GM21529 (cell line): ENCODE measurements at regions not wholly inside any gene's neighbourhood (a gene's known extent, or its start where the extent isn't known, plus 50 kb on each side); places are given as distances from the start of the nearest gene placed in this dataset.
"Not testable (repeated sequence)": the region's sequence is repeated elsewhere in the genome, so short reads cannot be mapped to it uniquely, and the experiment has no call there.

ENCODE experiments used
- ATAC-seq: cut with Tn5 transposase; IDR thresholded peaks from one replicate; pipeline ENCODE4 v1.9.1; 2021; ENCODE audit not compliant: unreplicated experiment

- not testable (repeated sequence) for ATAC-seq
Measured at GRCh38 chr5:100398815-100399214, 136.4 kb upstream of the FAM174A start.

DNA sequence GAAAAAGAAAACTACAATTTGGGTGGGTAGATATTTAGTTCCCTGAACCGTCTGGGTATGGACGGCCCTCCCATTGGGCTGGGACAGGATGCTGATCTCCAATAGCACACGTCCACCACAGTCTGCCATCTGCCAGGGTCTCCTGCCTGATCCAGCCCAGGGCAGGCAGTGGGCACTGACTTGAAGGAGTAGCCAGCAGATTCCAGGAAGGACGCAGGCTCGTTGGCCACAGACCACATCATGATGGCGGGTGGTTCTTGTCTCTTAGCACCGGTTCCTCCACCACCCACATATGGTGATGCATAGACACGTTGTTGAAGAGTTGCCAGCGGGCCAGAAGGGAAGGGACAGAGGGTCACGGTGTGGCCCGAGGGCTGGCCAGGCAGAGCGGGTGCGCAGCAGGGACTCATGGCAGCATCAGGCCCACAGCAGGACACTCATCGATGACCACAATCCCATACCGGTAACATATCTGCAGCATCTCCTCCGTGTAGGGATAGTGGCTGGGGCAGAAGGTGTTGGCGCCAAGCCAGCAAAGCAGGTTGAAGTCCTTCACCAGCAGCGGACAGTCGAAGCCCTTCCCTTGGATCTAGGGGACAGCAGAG is 155.8 kb upstream of the FAM174A start:
- ATAC-seq = not testable (repeated sequence)

DNA sequence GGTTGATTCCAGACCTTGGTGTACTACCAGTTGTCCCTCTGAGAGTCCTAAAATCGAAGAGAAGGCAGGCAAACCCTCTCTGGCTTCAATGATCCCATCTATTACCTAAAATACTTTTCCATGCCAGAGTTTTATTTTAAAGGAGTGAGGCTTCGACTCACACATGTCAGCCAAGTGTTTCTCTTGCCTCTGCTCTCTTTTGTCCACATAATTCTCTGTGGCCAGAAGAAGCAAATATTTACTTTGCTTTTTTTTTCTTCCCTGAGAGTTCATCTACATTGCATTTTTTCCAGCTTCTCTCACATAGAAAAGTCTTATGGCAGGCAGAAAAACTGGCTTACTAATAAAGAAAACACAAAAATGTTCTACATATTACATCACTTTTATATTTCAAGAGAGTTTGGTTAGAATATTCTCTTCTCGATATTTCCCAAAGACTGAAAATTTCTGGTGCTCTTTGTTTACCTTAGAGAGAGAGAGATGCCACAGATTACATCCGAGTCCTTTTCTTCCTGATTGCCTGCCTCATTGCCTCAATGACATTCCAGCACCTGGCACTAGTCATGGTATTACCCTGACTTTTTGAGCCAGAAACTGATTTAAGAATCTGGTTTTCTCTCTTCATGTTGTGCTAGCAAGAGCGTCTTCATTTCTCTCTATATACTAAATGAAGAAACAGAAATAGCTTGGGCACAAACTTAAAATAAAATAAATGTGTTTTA is 170.3 kb upstream of the FAM174A start:
- ATAC-seq = not testable (repeated sequence)

DNA sequence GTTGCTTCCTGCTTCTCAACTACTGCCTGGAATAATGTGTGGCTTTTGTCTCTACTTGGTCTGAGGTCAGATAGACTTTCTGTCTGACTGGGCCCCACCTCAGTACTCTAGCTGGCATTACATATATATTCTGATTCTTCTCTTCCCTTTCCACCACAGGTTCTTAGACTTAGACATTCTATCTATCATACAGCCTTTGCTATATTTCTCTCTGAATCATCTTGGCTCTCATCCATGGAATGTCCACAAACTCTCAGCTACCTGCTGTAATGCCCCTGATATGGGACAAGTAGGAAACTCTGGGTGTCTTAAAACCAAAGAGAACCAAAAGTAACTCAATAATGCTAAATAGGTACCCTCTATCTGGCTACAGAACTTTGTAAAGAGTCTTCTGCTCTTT is 170.8 kb upstream of the FAM174A start:
- ATAC-seq = not testable (repeated sequence)

GRCh38 chr5:100359998-100360397 is 175.2 kb upstream of the FAM174A start:
- not testable (repeated sequence) for ATAC-seq

GRCh38 chr5:100346269-100346668 is 188.9 kb upstream of the FAM174A start:
- ATAC-seq = not testable (repeated sequence)

DNA sequence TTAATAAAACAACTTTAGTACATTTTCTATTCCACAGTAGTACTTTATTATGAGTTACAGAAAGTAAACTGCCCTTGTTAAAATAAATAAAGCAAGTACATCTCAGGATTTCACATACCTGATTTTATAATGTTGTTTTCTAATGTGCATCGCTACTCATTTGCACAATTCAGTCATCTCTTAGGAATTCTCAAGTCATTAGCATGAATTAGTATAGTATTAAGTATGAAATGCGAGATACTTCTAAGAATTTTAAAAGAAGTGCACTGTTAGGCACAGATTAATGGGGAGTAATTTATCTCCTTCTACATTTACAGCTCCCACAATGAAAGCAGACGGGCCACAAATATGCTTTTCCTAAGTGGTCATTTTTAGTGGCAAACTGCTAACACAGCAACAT is 193.7 kb upstream of the FAM174A start:
- not testable (repeated sequence) for ATAC-seq

- no peak for ATAC-seq
Measured at GRCh38 chr5:100322483-100322882, 212.7 kb upstream of the FAM174A start.

DNA sequence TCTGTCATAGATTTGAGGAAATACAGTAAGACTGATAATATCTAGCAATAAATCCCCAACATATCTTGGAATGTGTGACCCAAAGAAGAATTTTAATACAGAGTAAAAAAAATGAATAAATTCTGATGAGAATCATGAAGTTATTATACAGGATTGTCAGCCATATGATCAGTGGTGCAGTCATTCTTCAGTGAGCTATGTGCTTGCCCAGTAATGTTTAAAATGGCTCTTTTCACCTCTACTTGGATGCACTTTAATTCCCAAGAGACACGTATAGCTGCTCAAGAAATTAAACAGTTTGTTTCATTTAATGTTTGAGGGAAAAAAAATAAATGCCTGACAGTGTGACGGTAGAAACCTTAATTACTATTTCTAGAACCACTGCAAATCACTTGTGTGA is 215.3 kb upstream of the FAM174A start:
- no peak for ATAC-seq

- no peak for ATAC-seq
Measured at GRCh38 chr5:100313657-100314056, 221.5 kb upstream of the FAM174A start.

DNA sequence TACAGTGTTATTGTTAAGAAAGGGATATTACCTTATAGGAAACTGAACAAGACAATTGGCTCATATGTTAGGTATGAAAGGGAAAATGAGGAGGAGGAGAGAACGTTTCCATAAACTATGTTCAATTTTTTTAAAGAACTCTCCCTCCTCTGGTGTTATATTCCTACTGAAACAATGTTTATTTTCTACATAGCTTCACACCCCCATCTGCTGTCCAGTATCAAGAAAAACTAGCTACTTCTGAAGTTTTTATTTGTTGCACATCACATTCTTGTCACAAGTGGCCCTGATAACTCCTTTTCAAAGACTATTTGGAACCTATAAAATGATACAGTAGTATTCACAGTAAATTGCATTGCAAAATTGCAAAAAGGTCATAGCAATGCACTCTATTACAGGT is 223.4 kb upstream of the FAM174A start:
- ATAC-seq = no peak

- no peak for ATAC-seq
Measured at GRCh38 chr5:100306000-100306399, 229.2 kb upstream of the FAM174A start.

DNA sequence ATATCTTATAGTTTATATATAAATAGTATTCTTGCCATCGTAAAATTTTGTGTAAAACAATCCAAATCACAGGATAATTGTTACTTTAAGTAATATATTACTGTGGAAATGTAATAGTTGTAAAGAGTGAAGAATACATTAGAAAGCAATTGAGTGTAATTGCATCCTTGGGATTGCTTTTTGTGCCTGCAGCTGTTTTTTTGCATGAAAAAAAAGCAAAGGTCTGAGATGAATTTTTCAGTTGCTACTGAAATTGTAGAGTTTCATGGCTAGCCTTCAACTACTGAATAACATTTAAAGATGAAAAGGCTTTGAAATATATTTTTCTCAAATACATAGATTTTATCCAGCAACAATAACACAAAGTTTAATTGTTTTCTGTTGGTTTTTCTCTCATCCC is 232.0 kb upstream of the FAM174A start:
- no peak for ATAC-seq

GRCh38 chr5:100299261-100299660 is 235.9 kb upstream of the FAM174A start:
- no peak for ATAC-seq

DNA sequence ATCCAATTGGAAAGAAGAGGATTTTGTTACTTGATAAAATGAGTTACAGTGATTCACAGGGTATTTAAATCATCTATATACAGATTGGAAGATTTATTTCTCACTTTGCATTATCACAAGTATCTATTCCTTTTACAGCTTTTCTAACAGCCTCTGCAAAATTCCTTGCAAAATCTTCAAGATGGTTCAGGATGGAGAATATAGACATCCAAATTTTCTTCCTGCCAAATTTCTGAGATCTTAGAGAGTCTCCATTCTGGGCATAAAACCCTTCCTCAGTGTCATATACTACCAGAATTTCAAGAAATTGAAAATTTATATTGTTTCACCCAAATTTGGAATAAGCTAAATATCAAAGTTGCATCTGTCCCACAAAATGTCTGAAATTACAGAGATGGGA is 259.1 kb upstream of the FAM174A start:
- ATAC-seq = no peak

GRCh38 chr5:100275631-100276030 is 259.5 kb upstream of the FAM174A start:
- ATAC-seq = no peak

- ATAC-seq = no peak
Measured at GRCh38 chr5:100273846-100274580, 261.2 kb upstream of the FAM174A start.

DNA sequence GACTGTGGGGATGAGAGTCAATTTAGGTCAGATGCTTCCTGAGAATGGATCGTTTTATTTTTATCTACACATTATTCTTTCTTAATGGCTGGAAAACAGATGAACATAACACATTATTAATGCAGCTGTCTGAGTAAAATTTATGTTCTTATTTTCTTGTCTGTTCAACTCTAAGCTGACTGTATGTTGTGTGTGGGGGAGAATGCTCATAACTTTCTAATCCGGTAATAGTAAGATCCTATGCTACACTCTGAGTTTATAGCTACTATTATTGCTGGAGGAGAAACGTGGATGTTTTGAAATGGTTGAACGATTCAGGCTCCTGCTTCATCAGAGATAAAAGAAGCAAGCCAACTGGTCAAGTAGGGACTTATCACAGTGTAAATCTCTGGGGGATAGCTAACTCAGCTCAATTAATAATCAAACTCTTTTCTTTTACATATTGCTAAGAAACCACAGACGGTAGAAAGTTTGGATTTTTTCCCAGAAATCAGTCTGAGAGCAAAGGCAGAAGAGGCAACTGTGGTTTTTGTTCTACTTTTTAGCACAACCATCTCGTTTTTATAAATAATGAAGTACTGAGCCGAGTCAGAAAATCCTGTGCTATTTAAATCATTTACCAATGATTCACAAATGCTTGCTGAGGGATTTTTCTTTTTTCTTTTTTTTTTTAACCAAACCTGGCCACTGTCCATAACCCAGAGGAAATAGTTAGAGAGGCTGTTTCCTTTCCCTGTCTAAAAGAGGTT is 265.0 kb upstream of the FAM174A start:
- ATAC-seq = peak; percentile 57

DNA sequence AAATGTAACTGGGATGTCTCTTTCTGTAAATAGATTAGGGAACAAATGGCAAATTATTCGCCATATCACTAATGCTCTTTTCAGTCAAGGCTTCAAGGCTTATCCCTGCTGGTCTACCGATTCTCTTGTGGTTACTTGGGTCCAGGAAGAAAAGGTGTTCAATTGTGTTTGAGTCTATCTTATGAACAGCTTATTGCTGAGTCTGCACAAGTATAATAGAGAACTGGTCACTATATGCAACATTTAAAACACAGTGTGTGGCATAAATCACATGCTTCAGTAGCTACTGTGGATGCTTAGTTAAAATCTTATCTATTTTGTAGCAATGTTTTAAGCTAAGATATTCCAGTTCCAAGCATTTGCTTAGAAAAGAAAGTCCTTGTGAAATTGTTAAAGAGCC is 274.2 kb upstream of the FAM174A start:
- ATAC-seq = no peak

GRCh38 chr5:100252944-100253343 is 282.2 kb upstream of the FAM174A start:
- ATAC-seq = no peak

DNA sequence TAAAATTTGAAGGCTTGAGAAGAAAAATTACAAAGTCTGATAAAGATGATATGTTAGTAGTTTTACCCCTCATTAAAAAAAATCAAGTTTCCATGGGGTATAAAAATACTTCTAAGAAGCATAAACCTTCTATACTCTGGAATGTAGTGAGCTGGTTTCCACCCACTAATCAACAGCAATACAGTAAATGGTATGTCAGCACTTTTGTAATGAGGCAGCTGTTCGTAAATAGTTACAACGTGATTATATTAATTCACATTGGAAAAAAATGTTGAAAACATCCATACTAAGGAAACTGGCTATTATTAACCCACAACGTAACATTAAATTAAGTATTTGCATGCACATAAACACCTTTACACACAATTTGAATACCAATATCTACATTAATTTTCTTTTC is 283.1 kb upstream of the FAM174A start:
- no peak for ATAC-seq
